HG03025 (cell line): ENCODE measurements at regions not wholly inside any gene's neighbourhood (a gene's known extent, or its start where the extent isn't known, plus 50 kb on each side); places are given as distances from the start of the nearest gene placed in this dataset.
"Not testable (repeated sequence)": the region's sequence is repeated elsewhere in the genome, so short reads cannot be mapped to it uniquely, and the experiment has no call there.

ENCODE experiments used
- ATAC-seq: cut with Tn5 transposase; IDR thresholded peaks from one replicate; pipeline ENCODE4 v1.9.1; 2021; ENCODE audit warnings: mild to moderate bottlenecking, moderate library complexity; ENCODE audit not compliant: unreplicated experiment, low FRiP score

- ATAC-seq: no peak
These were observed 666.4 kb upstream of the CPEB2 start for GRCh38 chr4:14335872-14336271.

- ATAC-seq: no peak
These were observed 665.6 kb upstream of the CPEB2 start for GRCh38 chr4:14336656-14337055.

- ATAC-seq: no peak
These were observed 664.2 kb upstream of the CPEB2 start for GRCh38 chr4:14337892-14338584.

- no peak for ATAC-seq
These were observed 663.6 kb upstream of the CPEB2 start for GRCh38 chr4:14338585-14339265.

DNA sequence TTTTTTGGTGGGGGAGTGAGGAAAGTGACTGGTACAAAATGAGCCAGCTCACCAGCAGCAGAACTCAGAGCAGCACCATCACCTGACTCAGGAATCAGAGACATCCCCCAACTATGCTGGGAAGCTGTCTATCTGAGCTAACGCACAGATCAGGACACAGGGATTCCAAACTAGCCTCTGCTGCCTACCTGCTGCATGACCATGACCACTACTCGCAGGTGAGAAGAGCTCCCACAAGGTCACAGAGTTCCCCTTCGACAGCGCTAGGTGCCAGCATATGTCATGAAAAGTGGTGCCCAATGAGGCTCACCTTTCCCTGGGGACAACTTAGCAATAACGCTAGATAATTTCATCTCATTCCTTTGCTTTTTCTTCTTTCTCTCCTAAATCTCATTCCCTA is 662.6 kb upstream of the CPEB2 start:
- ATAC-seq: no peak

DNA sequence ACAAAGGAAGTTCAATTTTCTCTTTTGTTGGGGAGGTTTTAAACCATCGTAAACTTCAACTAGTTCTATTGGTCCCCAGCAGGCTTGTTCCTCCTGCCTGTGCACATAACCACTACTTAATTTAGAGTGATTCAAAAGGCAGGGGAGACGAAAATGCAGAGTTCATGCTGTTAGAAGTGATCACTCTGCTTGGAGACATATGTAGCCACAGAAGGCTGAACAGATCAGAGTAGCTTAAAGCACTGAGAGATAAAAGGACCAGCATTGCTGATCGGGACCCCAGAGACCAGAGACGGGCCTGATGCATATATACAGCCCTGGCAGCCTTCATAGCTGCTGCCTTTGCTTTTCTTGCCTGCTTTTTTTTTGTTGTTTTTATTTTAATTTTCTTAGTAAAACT is 662.0 kb upstream of the CPEB2 start:
- ATAC-seq: no peak

DNA sequence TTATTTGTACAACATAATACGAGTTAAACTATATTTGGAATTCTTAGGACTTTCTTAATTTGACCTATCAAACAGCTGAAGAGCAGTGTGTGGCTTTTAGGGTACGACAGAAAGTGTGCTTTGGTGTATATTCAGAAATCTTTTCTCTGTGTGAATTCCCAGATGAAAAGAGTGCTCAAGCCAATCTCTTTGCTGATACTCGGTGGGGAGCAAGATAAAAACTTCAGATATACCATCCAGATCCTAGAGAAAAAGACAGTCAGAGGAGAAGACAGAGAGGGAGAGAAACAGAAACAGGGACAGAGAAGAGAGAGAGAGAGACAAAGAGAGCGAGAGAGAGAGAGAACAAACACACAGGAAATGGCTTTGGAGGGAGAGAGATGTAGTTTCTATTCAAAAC is 658.3 kb upstream of the CPEB2 start:
- no peak for ATAC-seq

DNA sequence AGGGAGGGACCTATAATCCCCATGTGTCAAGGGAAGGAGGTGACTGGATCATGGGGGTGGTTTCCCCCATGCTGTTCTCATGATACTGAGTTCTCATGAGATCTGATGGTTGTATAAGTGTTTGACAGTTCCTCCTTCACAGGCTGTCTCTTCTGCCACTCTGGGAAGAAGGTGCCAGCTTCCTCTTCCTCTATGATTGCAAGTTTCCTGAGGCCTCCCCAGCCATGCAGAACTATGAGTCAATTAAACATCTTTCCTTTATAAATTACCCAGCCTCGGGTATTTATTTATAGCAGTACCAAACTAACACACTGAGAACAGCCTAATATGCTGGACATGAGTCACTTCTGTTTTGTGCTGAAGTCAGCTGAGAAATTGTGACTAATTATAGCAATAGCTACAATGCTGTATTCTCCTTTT is 656.9 kb upstream of the CPEB2 start:
- no peak for ATAC-seq

- ATAC-seq: no peak
These were observed 654.8 kb upstream of the CPEB2 start for GRCh38 chr4:14347526-14347925.

GRCh38 chr4:14348506-14348905 is 653.8 kb upstream of the CPEB2 start:
- ATAC-seq: no peak

DNA sequence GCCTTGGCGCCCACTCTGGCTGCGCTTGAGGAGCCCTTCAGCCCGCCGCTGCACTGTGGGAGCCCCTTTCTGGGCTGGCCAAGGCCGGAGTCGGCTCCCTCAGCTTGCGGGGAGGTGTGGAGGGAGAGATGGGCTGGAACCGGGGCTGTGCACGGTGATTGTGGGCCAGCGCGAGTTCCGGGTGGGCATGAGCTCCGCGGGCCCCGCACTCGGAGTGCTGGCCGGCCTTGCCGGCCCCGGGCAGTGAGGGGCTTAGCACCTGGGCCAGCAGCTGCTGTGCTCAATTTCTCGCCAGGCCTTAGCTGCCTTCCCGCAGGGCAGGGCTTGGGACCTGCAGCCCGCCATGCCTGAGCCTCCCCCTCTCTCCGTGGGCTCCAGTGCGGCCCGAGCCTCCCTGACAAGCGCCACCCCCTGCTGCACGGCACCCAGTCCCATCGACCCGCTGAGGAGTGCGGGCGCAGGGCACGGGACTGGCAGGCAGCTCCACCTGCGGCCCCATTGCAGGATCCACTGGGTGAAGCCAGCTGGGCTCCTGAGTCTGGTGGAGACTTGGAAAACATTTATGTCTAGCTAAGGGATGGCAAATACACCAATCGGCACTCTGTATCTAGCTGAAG is 643.6 kb upstream of the CPEB2 start:
- not testable (repeated sequence) for ATAC-seq

GRCh38 chr4:14359991-14360390 is 642.3 kb upstream of the CPEB2 start:
- no peak for ATAC-seq

- no peak for ATAC-seq
These were observed 641.2 kb upstream of the CPEB2 start for GRCh38 chr4:14361084-14361483.

- ATAC-seq: no peak
These were observed 639.9 kb upstream of the CPEB2 start for GRCh38 chr4:14362385-14362784.

DNA sequence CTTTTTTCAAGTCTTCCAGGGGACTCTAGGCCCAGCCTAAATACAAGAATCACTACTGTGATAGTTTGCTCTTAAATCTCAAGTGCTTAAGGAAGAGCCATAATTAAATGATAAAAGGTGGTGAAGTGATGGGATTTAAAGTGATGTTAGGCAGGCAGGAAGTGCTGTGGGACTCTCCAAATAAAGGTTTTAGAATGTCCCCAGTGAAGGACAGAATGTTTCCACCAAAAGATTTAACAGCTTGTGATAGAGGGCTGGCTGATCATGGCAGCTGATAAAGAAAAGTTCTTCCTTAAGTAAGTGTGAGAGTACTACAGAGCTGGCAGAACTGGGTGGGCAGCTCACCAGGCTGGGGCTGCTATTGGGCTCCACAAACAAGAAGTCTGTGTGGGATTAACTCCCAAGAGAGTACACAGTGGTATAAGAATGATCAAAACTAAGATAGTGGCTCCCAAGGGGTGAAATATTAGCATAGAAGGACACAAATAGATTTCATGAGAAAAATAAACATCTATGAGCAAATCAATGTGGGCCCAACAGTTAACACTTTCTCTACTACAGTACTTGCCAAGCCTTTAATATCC is 637.2 kb upstream of the CPEB2 start:
- ATAC-seq: no peak

DNA sequence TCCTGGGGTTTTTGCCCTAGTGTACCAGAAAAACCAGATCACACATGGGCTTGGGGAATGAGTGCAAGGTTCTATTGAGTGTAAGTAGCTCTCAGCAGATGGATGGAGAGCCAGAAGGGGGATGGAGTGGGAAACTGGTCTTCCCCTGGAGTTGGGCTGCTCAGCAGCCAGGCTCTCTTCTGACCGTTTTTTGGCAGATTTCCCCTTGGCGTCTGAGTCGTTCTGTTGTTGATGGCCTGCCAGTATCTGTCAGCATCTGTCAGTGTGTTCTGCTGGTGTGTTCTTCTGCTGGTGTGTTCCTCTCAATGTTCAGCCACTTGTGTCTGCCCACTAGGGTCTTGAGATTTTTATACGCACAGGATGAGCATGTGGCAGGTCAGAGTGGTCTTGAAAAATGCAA is 633.9 kb upstream of the CPEB2 start:
- ATAC-seq: no peak

GRCh38 chr4:14371131-14371530 is 631.1 kb upstream of the CPEB2 start:
- no peak for ATAC-seq

DNA sequence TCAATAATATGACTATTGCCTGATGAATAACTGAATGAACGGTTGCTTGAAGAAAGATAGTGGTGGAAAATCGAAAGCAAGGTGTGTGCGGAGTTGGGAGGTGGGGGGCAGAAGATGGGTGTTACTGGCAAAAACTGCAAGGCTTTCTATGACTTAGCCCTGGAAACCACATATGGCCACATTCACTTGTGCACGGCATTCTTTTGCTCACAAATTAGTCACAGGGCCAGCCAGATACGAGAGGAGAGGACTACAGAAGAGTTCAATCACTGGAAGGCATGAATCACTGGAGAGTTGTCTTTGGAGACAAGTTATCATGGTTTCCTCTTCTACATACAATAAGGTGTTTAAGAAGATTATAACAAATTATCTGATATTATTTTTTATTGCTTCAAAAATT is 626.5 kb upstream of the CPEB2 start:
- no peak for ATAC-seq

DNA sequence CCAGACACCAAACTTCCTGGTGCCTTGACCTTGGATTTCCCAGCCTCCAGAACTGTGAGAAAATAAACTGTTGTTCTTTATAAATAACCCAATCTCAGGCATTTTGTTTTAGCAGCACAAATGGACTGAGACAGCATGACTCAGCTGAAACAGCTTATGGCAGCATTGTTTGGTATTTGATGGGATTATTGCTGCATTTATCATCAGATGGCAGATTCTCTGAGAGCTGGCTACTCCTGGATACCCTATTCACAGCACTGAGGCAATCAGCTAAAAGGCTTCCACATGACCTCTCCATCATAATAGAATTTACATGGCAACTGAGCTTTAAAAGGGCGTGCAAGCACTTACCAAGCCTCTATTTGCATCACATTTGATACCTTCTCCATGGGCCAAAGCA is 623.1 kb upstream of the CPEB2 start:
- ATAC-seq: no peak

- ATAC-seq: peak; percentile 64
These were observed 618.6 kb upstream of the CPEB2 start for GRCh38 chr4:14383652-14384051.

DNA sequence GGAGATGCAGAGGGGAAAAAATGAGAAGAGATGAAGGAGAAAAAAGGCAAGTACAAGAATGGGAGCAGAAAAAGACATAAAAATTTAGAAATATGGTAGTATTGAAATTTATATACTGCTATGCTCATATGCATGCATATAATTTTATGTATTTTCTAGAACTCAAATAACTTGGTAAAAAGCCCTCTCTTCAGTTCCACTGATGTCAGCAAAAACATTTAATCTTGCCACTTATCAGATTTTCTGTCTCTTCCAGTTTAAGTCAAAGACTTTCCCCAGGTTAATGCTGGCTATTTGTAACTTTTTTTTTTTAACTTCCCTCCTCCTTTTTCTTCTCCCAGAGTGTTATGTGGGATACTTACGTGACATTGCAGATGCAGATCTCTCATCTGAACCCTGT is 617.5 kb upstream of the CPEB2 start:
- no peak for ATAC-seq

DNA sequence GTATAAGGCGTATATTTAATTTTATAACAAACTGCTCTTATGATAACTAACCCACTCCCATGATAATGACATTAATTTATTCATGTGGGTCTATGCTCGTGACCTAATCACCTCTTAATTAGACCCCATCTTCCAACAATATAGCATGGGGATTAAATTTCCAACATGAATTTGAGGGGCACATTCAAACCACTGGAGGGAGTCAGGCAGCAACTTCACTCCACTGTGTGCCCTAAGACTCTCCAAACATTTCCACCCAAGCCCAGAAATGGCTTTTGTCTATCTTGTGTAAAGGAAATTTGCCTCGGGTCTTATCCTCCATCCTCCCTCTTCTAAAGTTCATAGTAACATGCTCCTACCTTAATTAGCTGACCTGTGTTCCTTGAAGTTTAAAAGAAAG is 616.1 kb upstream of the CPEB2 start:
- ATAC-seq: no peak
